CD4-positive, alpha-beta T cell (primary cell): ENCODE measurements at regions not wholly inside any gene's neighbourhood (a gene's known extent, or its start where the extent isn't known, plus 50 kb on each side); places are given as distances from the start of the nearest gene placed in this dataset.

Source experiments
- ATAC-seq: fragments of 200-7000 bp; cut with Tn5 transposase; one replicate; pipeline ENCODE4 v1.10.0; 2022; ENCODE audit warnings: mild to moderate bottlenecking; ENCODE audit not compliant: poor library complexity
- CTCF ChIA-PET: fragments of 350-600 bp; sonication (Branson Sonifier 250); formaldehyde crosslinking; loops from one replicate; lab custom pipeline; 2021; ENCODE audit warnings: antibody characterized with exemption, inconsistent platforms; lab: Charles Lee
- POLR2A ChIA-PET: fragments of 350-600 bp; sonication (Branson Sonifier 250); formaldehyde crosslinking; loops from one replicate; lab custom pipeline; 2021; ENCODE audit warnings: antibody characterized with exemption, inconsistent platforms; lab: Charles Lee
- DNase-seq, 14 experiments: peaks; one replicate each; pipeline ENCODE4 v3.0.0-alpha.2; 2013 to 2020; ENCODE audit warnings: mixed read lengths in 2 of 14
- H3K27ac ChIP-seq, 2 donors: one replicate each; pipeline versions ENCODE4 v1.5.1 to v1.7.0; 2013; ENCODE audit warnings: low read length in 2 of 2, low read depth in 1 of 2, mild to moderate bottlenecking in 1 of 2
- H3K27me3 ChIP-seq, 2 experiments: 1 replicate in 1 of 2; 2 replicates in 1 of 2; pipeline versions ENCODE4 v1.6.1 to v1.7.0; 2013; ENCODE audit warnings: low read length in 2 of 2, control low read depth in 1 of 2, mild to moderate bottlenecking in 1 of 2, moderate library complexity in 1 of 2; ENCODE audit not compliant: insufficient read depth in 2 of 2, control insufficient read depth in 1 of 2
- H3K36me3 ChIP-seq: one replicate; pipeline ENCODE4 v1.6.1; 2013; ENCODE audit warnings: low read length, control low read depth; ENCODE audit not compliant: insufficient read depth
- H3K4me1 ChIP-seq: one replicate; pipeline ENCODE4 v1.6.1; 2013; ENCODE audit warnings: low read length, control low read depth; ENCODE audit not compliant: insufficient read depth
- H3K4me3 ChIP-seq: one replicate; pipeline ENCODE4 v1.5.1; 2013; ENCODE audit warnings: mild to moderate bottlenecking, low read length, moderate library complexity
- H3K9me3 ChIP-seq, 2 experiments: 1 replicate in 1 of 2; 2 replicates in 1 of 2; pipeline versions ENCODE4 v1.6.1 to v1.7.0; 2013; ENCODE audit warnings: low read length in 2 of 2, mild to moderate bottlenecking in 2 of 2, control low read depth in 1 of 2, moderate library complexity in 1 of 2; ENCODE audit not compliant: control insufficient read depth in 1 of 2, insufficient read depth in 1 of 2
- H3K27ac Mint-ChIP-seq: one replicate; pipeline ENCODE4 v1.8.0; 2020; ENCODE audit warnings: mixed read lengths
- H3K27me3 Mint-ChIP-seq: one replicate; pipeline ENCODE4 v1.8.0; 2021; ENCODE audit warnings: mixed read lengths
- H3K36me3 Mint-ChIP-seq: one replicate; pipeline ENCODE4 v1.8.0; 2021; ENCODE audit warnings: low read depth, mixed read lengths
- H3K4me1 Mint-ChIP-seq: one replicate; pipeline ENCODE4 v1.8.0; 2021; ENCODE audit warnings: low read depth, mixed read lengths
- H3K4me3 Mint-ChIP-seq: one replicate; pipeline ENCODE4 v1.8.0; 2020; ENCODE audit warnings: mild to moderate bottlenecking, mixed read lengths
- H3K9me3 Mint-ChIP-seq: one replicate; pipeline ENCODE4 v1.8.0; 2020; ENCODE audit warnings: mixed read lengths
- CTCF ChIP-seq: fragments of 200-600 bp; IDR thresholded peaks from one replicate; pipeline ENCODE4 v1.8.0; 2022; ENCODE audit warnings: antibody characterized with exemption, mild to moderate bottlenecking
- intact Hi-C, 2 experiments: fragments of 100-400 bp; cut with DNase I in 1 of 2; cut with micrococcal nuclease in 1 of 2; formaldehyde crosslinking; loops; one replicate each; pipeline versions ENCODE4 v1.15.1 to v1.9.0; 2023 to 2025; cut with DNase I, micrococcal nuclease

- no peaks in the 10 kb centered on the region for H3K9me3 Mint-ChIP-seq
Measured at GRCh38 chr2:180656455-180656847, 324.0 kb upstream of the UBE2E3 start.

GRCh38 chr2:180655842-180656454, 324.5 kb upstream of the UBE2E3 start:
- CTCF ChIA-PET: no interaction called here
- peaks cover 14% of the 10 kb centered on the region for H3K27me3 Mint-ChIP-seq
- no peak for DNase-seq

More at GRCh38 chr2:180656455-180656847, 324.0 kb upstream of the UBE2E3 start:
- POLR2A ChIA-PET: no interaction called here
- Histone ChIP-seq H3K4me3 (no peak overlapping the region), H3K4me1 (no peaks in the 10 kb centered on the region), H3K9me3 (no peaks in the 10 kb centered on the region), H3K36me3 (no peaks in the 10 kb centered on the region), H3K27ac (no peak overlapping the region), H3K27me3 (no peaks in the 10 kb centered on the region)
- ATAC-seq (no peak), DNase-seq (no peak)
- TF ChIP-seq CTCF: no peak
- CTCF ChIA-PET: no interaction called here
- Mint-ChIP-seq H3K36me3 (no peaks in the 10 kb centered on the region), H3K4me3 (no peak overlapping the region), H3K27ac (no peak overlapping the region), H3K4me1 (no peaks in the 10 kb centered on the region), H3K27me3 (peaks cover 12% of the 10 kb centered on the region)
- intact Hi-C loops: no loop called here

DNA sequence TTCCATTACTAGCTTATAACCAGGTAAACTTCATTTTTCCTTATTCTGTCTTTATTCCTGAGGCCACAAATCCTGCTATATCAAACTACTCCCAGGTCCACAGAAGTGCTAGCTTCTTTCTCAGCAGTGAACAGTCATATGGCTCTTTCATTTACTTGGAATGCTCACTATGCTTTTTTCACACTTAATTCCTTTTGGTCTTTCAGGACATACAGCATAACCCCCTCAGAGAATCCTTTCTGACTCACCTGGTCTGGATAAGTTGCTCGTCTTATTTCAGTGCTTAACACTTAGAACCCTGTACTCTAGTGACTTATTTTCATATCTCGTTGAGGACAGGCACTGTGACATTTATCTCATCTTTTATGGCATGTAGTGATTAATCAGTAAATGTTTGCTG, 325.0 kb upstream of the UBE2E3 start:
- Mint-ChIP-seq H3K27ac (no peak overlapping the region), H3K9me3 (no peaks in the 10 kb centered on the region), H3K4me1 (no peaks in the 10 kb centered on the region), H3K36me3 (no peaks in the 10 kb centered on the region), H3K27me3 (peaks cover 14% of the 10 kb centered on the region), H3K4me3 (no peak overlapping the region)
- no peaks in the 10 kb centered on the region for H3K9me3 ChIP-seq
- no peak for TF ChIP-seq CTCF
- ChIA-PET CTCF (no interaction called here), POLR2A (no interaction called here)
- no peaks in the 10 kb centered on the region for H3K36me3 ChIP-seq
- H3K27ac ChIP-seq: no peak overlapping the region
- ATAC-seq (no peak), DNase-seq (no peak)
- H3K4me1 ChIP-seq: no peaks in the 10 kb centered on the region
- H3K4me3 ChIP-seq: no peak overlapping the region
- H3K27me3 ChIP-seq: no peaks in the 10 kb centered on the region
- intact Hi-C loops: no loop called here

More at GRCh38 chr2:180655842-180656454, 324.5 kb upstream of the UBE2E3 start:
- POLR2A ChIA-PET: no interaction called here
- ATAC-seq: no peak
- Histone ChIP-seq H3K27ac (no peak overlapping the region), H3K4me3 (no peak overlapping the region), H3K36me3 (no peaks in the 10 kb centered on the region), H3K9me3 (no peaks in the 10 kb centered on the region), H3K4me1 (no peaks in the 10 kb centered on the region), H3K27me3 (no peaks in the 10 kb centered on the region)
- Mint-ChIP-seq H3K36me3 (no peaks in the 10 kb centered on the region), H3K9me3 (no peaks in the 10 kb centered on the region), H3K4me3 (no peak overlapping the region), H3K27ac (no peak overlapping the region), H3K4me1 (no peaks in the 10 kb centered on the region)
- intact Hi-C loops: no loop called here
- TF ChIP-seq CTCF: no peak
